Adrenal gland (tissue), 5 donors: ENCODE measurements at regions not wholly inside any gene's neighbourhood (a gene's known extent, or its start where the extent isn't known, plus 50 kb on each side); places are given as distances from the start of the nearest gene placed in this dataset.

Experiments used
- CTCF ChIP-seq, 6 experiments: fragments of 450-650 bp in 4 of 6; fragments of 200-600 bp in 2 of 6; sonication (generic) in 1 of 6; IDR thresholded peaks; 1 replicate in 5 of 6; 2 replicates in 1 of 6; pipeline versions ENCODE4 v1.5.1 to v1.8.0; 2016 to 2021; ENCODE audit warnings: antibody characterized with exemption in 6 of 6, mild to moderate bottlenecking in 2 of 6, moderate library complexity in 1 of 6
- POLR2A ChIP-seq, 2 donors: fragments of 450-650 bp; IDR thresholded peaks; one replicate each; pipeline ENCODE4 v1.6.1; 2017; ENCODE audit warnings: antibody characterized with exemption in 2 of 2, mild to moderate bottlenecking in 2 of 2, moderate library complexity in 1 of 2
- donor health status: DM: no; HTN: no; CAD: no.

DNA sequence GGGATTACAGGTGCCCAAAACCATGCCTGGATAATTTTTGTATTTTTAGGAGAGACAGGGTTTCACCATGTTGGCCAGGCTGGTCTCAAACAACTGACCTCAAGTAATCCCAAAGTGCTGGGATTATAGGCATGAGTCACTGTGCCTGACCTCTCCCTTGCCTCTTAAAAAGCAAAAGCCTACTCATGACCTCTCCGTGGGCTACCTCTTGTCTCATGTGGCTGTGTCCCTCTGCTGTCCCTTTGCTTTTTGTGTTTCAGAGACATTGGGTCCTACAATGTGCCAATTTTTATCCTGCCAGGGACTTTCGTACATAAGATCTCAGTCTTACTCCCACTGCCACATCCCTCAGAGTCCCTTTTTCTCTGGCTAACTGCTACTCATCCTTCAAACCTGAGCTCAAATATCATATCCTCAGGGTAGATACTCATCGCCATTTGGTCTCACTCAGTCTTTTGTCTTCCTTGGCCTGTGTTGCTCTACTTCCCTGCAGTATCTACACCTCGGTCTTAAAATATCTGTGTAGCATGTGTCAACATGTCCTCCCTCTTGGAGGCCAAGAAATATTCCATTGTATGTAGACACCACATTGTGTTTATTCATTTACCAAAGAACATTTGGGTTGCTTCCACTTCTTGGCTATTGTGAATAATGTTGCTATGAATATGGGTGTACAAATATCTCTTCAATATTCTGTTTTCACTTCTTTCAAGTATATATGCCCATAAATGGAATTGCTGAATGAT is 465.0 kb upstream of the KLF6 start:
- TF ChIP-seq CTCF (IDR thresholded peaks at IDR 0.05) (no peak), POLR2A (IDR thresholded peaks at IDR 0.05) (no peak)
